Mesodermal cell (in vitro differentiated cells): ENCODE measurements at regions not wholly inside any gene's neighbourhood (a gene's known extent, or its start where the extent isn't known, plus 50 kb on each side); places are given as distances from the start of the nearest gene placed in this dataset.
"Not testable (repeated sequence)": the region's sequence is repeated elsewhere in the genome, so short reads cannot be mapped to it uniquely, and the experiment has no call there.

Experiments used
- H3K27ac ChIP-seq: 2 replicates; pipeline ENCODE4 v1.7.0; 2013; ENCODE audit warnings: mild to moderate bottlenecking, low read depth, low read length, moderate library complexity; ENCODE audit not compliant: severe bottlenecking
- H3K36me3 ChIP-seq: 2 replicates; pipeline ENCODE4 v1.7.1; 2013; ENCODE audit warnings: mild to moderate bottlenecking, low read length, moderate library complexity; ENCODE audit not compliant: control insufficient read depth, insufficient read depth
- H3K4me1 ChIP-seq: one replicate; pipeline ENCODE4 v1.7.1; 2013; ENCODE audit warnings: mild to moderate bottlenecking, low read length; ENCODE audit not compliant: insufficient read depth, control insufficient read depth, poor library complexity, severe bottlenecking
- H3K4me3 ChIP-seq: 2 replicates; pipeline ENCODE4 v1.7.0; 2013; ENCODE audit warnings: low read length, control low read depth, mild to moderate bottlenecking; ENCODE audit not compliant: insufficient read depth, poor library complexity, severe bottlenecking; ENCODE audit errors: extremely low read depth
- H3K9me3 ChIP-seq: 2 replicates; pipeline ENCODE4 v1.7.1; 2013; ENCODE audit warnings: mild to moderate bottlenecking, low read length, moderate library complexity; ENCODE audit not compliant: control insufficient read depth
- WGBS, 2 experiments: methylation state at CpG; one replicate each; pipeline ENCODE4 v1.1.5; 2013; ENCODE audit warnings: missing lambda C conversion rate in 2 of 2; ENCODE audit not compliant: insufficient coverage in 2 of 2; 5-methylcytosine and 5-hydroxymethylcytosine counted together

GRCh38 chr10:61050120-61050745, 106.2 kb upstream of the RHOBTB1 start:
- Histone ChIP-seq H3K36me3 (no peaks in the 10 kb centered on the region), H3K9me3 (no peaks in the 10 kb centered on the region), H3K4me1 (peaks cover 4% of the 10 kb centered on the region), H3K27ac (no peak overlapping the region), H3K4me3 (no peak overlapping the region)
- WGBS, 2 experiments: 76 to 95% methylated on average over 5 of the region's 5 CpGs

- Histone ChIP-seq H3K36me3 (no peaks in the 10 kb centered on the region), H3K4me3 (no peak overlapping the region), H3K4me1 (peaks cover 4% of the 10 kb centered on the region), H3K9me3 (no peaks in the 10 kb centered on the region), H3K27ac (no peak overlapping the region)
- 94 to 96% methylated on average over 2 of the region's 2 CpGs for WGBS, 2 experiments
Measured at GRCh38 chr10:61049386-61049785, 105.4 kb upstream of the RHOBTB1 start.

GRCh38 chr10:61047788-61048560, 104.0 kb upstream of the RHOBTB1 start:
- Histone ChIP-seq H3K4me1 (peaks cover 4% of the 10 kb centered on the region), H3K4me3 (no peak overlapping the region), H3K36me3 (no peaks in the 10 kb centered on the region), H3K27ac (no peak overlapping the region), H3K9me3 (no peaks in the 10 kb centered on the region)
- WGBS, 2 experiments: 82 to 93% methylated on average over 3 to 5 of the region's 8 CpGs

GRCh38 chr10:61047081-61047480, 103.1 kb upstream of the RHOBTB1 start:
- Histone ChIP-seq H3K4me1 (no peaks in the 10 kb centered on the region), H3K4me3 (no peak overlapping the region), H3K27ac (no peak overlapping the region), H3K9me3 (no peaks in the 10 kb centered on the region), H3K36me3 (no peaks in the 10 kb centered on the region)
- 91 to 92% methylated on average over 1 to 2 of the region's 5 CpGs for WGBS, 2 experiments

- H3K36me3 ChIP-seq, H3K4me3 ChIP-seq, H3K4me1 ChIP-seq, H3K9me3 ChIP-seq, H3K27ac ChIP-seq: not testable (repeated sequence)
- WGBS, 2 experiments: 71 to 96% methylated on average over 3 to 5 of the region's 5 CpGs
Measured at GRCh38 chr10:61045480-61045879, 101.5 kb upstream of the RHOBTB1 start.

- no peak overlapping the region for H3K27ac ChIP-seq
- H3K36me3 ChIP-seq: no peaks in the 10 kb centered on the region
Measured at GRCh38 chr10:61042533-61042932, 98.5 kb upstream of the RHOBTB1 start.

GRCh38 chr10:61040399-61041016, 96.5 kb upstream of the RHOBTB1 start:
- Histone ChIP-seq H3K4me3 (no peak overlapping the region), H3K9me3 (no peaks in the 10 kb centered on the region), H3K36me3 (no peaks in the 10 kb centered on the region), H3K27ac (no peak overlapping the region), H3K4me1 (no peaks in the 10 kb centered on the region)
- WGBS, 2 experiments: 97 to 98% methylated on average over 24 to 27 of the region's 30 CpGs

More at GRCh38 chr10:61042533-61042932, 98.5 kb upstream of the RHOBTB1 start:
- H3K4me3 ChIP-seq: no peak overlapping the region
- H3K9me3 ChIP-seq: no peaks in the 10 kb centered on the region
- H3K4me1 ChIP-seq: no peaks in the 10 kb centered on the region

GRCh38 chr10:61039868-61040267, 95.9 kb upstream of the RHOBTB1 start:
- no CpG with 5 or more reads among the region's 1 CpG for WGBS, 2 experiments
- Histone ChIP-seq H3K9me3 (no peaks in the 10 kb centered on the region), H3K36me3 (no peaks in the 10 kb centered on the region), H3K4me1 (no peaks in the 10 kb centered on the region), H3K4me3 (no peak overlapping the region), H3K27ac (no peak overlapping the region)

- H3K4me3 ChIP-seq, H3K36me3 ChIP-seq, H3K4me1 ChIP-seq, H3K27ac ChIP-seq, H3K9me3 ChIP-seq: not testable (repeated sequence)
- WGBS, 2 experiments: 96 to 99% methylated on average over 9 of the region's 16 CpGs
Measured at GRCh38 chr10:61037261-61037830, 93.4 kb upstream of the RHOBTB1 start.

GRCh38 chr10:61036148-61036547, 92.2 kb upstream of the RHOBTB1 start:
- no CpG with 5 or more reads among the region's 3 CpGs for WGBS, 2 experiments
- not testable (repeated sequence) for H3K9me3 ChIP-seq, H3K4me3 ChIP-seq, H3K4me1 ChIP-seq, H3K36me3 ChIP-seq, H3K27ac ChIP-seq

- no peaks in the 10 kb centered on the region for H3K9me3 ChIP-seq
- 80 to 93% methylated on average over 1 to 3 of the region's 3 CpGs for WGBS, 2 experiments
- H3K4me1 ChIP-seq: no peaks in the 10 kb centered on the region
- H3K27ac ChIP-seq: no peak overlapping the region
- no peak overlapping the region for H3K4me3 ChIP-seq
- H3K36me3 ChIP-seq: no peaks in the 10 kb centered on the region
Measured at GRCh38 chr10:61031341-61031740, 87.4 kb upstream of the RHOBTB1 start.
